ENCODE measurements at regions not wholly inside any gene's neighbourhood (a gene's known extent, or its start where the extent isn't known, plus 50 kb on each side); places are given as distances from the start of the nearest gene placed in this dataset.

DNA sequence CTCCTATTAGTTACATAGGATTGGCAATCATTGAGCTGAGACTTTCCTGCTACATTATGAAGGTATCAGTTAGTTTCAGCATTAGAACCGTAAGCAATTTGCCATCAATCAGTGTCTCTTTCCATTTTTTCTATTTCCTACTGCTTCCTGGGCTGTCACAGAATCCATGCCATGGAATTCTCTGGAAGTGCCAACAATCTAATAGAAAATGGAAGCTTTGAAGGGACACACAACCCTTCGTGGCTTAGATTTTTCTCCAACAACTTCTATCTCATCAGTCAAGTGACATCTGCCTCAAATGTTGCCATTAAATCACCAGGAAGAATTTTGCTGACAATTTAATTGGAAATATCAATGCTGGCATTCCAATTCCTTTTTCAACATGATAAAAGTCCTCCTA, 183.5 kb upstream of the PARD3B start:
- ChIA-PET CTCF (no interaction called here), RAD21 (ENCODE audit: low non-redundant PET in 1 of 2, low total read pairs in 2 of 2, uncharacterized antibody in 2 of 2, unreplicated experiment in 2 of 2) (no interaction called here), POLR2A (no interaction called here)
- no peaks in the 10 kb centered on the region for H3K27me3 ChIP-seq (ENCODE audit: insufficient read depth, low read length)
- no peak overlapping the region for H3K4me3 ChIP-seq (replicated peaks in 1 of 2; ENCODE audit: low read depth in 1 of 2, low read length in 2 of 2)
- H3K79me2 ChIP-seq (ENCODE audit: insufficient read depth, low read length): no peaks in the 10 kb centered on the region
- no peak overlapping the region for H3K27ac ChIP-seq (ENCODE audit: low read depth, low read length)
- no peak overlapping the region for H3K4me2 ChIP-seq (ENCODE audit: low read length)
- TF ChIP-seq CBX3 (IDR thresholded peaks at IDR 0.05; ENCODE audit: low read depth) (no peak), POLR2AphosphoS5 (IDR thresholded peaks at IDR 0.05; ENCODE audit: low read depth, low read length) (no peak), ELF1 (IDR thresholded peaks at IDR 0.05; ENCODE audit: borderline replicate concordance, low read depth) (no peak), YY1 (IDR thresholded peaks at IDR 0.05; ENCODE audit: extremely low read depth, insufficient replicate concordance, low read depth, low read length) (no peak), SIN3A (IDR thresholded peaks at IDR 0.05; ENCODE audit: low read depth) (no peak)
- TF ChIP-seq, protein P1, sequence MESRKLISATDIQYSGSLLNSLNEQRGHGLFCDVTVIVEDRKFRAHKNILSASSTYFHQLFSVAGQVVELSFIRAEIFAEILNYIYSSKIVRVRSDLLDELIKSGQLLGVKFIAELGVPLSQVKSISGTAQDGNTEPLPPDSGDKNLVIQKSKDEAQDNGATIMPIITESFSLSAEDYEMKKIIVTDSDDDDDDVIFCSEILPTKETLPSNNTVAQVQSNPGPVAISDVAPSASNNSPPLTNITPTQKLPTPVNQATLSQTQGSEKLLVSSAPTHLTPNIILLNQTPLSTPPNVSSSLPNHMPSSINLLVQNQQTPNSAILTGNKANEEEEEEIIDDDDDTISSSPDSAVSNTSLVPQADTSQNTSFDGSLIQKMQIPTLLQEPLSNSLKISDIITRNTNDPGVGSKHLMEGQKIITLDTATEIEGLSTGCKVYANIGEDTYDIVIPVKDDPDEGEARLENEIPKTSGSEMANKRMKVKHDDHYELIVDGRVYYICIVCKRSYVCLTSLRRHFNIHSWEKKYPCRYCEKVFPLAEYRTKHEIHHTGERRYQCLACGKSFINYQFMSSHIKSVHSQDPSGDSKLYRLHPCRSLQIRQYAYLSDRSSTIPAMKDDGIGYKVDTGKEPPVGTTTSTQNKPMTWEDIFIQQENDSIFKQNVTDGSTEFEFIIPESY (IDR thresholded peaks at IDR 0.05; ENCODE audit: extremely low read depth, insufficient replicate concordance, low read length): no peak
- TF ChIP-seq, protein P2, sequence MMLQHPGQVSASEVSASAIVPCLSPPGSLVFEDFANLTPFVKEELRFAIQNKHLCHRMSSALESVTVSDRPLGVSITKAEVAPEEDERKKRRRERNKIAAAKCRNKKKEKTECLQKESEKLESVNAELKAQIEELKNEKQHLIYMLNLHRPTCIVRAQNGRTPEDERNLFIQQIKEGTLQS (IDR thresholded peaks at IDR 0.05): no peak
- no peak overlapping the region for H2AFZ ChIP-seq (ENCODE audit: low read depth, low read length, poor library complexity, severe bottlenecking)
- DNase-seq (ENCODE audit: low read depth, low spot score): no peak
- no peaks in the 10 kb centered on the region for H3K9me2 ChIP-seq (ENCODE audit: insufficient read depth)
- intact Hi-C loops (cut with micrococcal nuclease): no loop called here
- no peak overlapping the region for H3K9ac ChIP-seq (ENCODE audit: low read length)
- no peaks in the 10 kb centered on the region for H4K20me1 ChIP-seq (ENCODE audit: insufficient read depth)
- no peak for ATAC-seq
- H3K9me3 ChIP-seq (ENCODE audit: control insufficient read depth in 1 of 2, insufficient read depth in 1 of 2, low read depth in 1 of 2, low read length in 2 of 2): no peaks in the 10 kb centered on the region
- no TSS peak for BruUV-seq (replicated peaks)
- H3K4me1 ChIP-seq (ENCODE audit: control insufficient read depth in 1 of 2, insufficient read depth in 2 of 2, low read length in 2 of 2): no peaks in the 10 kb centered on the region
- H3K36me3 ChIP-seq (ENCODE audit: control insufficient read depth in 1 of 2, insufficient read depth in 2 of 2, low read length in 2 of 2): no peaks in the 10 kb centered on the region

DNA sequence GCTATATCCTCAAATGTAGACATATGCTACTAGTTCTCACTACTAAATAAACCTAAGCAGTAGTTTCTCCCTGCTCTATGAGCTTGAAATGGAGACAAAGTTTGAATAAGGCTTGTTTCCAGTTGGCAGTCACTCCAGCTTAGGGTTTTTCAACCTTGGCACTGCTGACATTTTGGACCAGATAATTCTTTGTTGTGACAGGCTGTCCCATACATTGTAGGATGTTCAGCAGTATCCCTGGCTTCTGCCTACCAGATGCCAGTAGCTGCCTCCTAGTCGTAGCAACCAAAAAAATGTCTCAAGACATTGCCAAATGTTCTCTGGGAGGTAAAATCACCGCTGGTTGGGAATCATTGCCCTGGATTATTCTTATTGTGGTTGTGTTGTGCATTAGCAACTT, 182.7 kb upstream of the PARD3B start:
- Histone ChIP-seq H3K4me2 (ENCODE audit: low read length) (no peak overlapping the region), H3K4me3 (replicated peaks in 1 of 2; ENCODE audit: low read depth in 1 of 2, low read length in 2 of 2) (no peak overlapping the region), H3K9ac (ENCODE audit: low read length) (no peak overlapping the region), H3K4me1 (ENCODE audit: control insufficient read depth in 1 of 2, insufficient read depth in 2 of 2, low read length in 2 of 2) (no peaks in the 10 kb centered on the region), H2AFZ (ENCODE audit: low read depth, low read length, poor library complexity, severe bottlenecking) (no peak overlapping the region), H3K9me3 (ENCODE audit: control insufficient read depth in 1 of 2, insufficient read depth in 1 of 2, low read depth in 1 of 2, low read length in 2 of 2) (no peaks in the 10 kb centered on the region), H4K20me1 (ENCODE audit: insufficient read depth) (no peaks in the 10 kb centered on the region), H3K79me2 (ENCODE audit: insufficient read depth, low read length) (no peaks in the 10 kb centered on the region), H3K27me3 (ENCODE audit: insufficient read depth, low read length) (no peaks in the 10 kb centered on the region), H3K9me2 (ENCODE audit: insufficient read depth) (no peaks in the 10 kb centered on the region), H3K27ac (ENCODE audit: low read depth, low read length) (no peak overlapping the region), H3K36me3 (ENCODE audit: control insufficient read depth in 1 of 2, insufficient read depth in 2 of 2, low read length in 2 of 2) (no peaks in the 10 kb centered on the region)
- intact Hi-C loops (cut with micrococcal nuclease): no loop called here
- POLR2A ChIA-PET: no interaction called here
- CTCF ChIA-PET: no interaction called here
- BruUV-seq (replicated peaks): no TSS peak
- DNase-seq (ENCODE audit: low read depth, low spot score): no peak
- RAD21 ChIA-PET (ENCODE audit: low non-redundant PET in 1 of 2, low total read pairs in 2 of 2, uncharacterized antibody in 2 of 2, unreplicated experiment in 2 of 2): no interaction called here
- ATAC-seq: no peak
- TF ChIP-seq EZH2phosphoT487 (IDR thresholded peaks at IDR 0.05; ENCODE audit: borderline replicate concordance) (no peak), FOSL1 (IDR thresholded peaks at IDR 0.05; ENCODE audit: low read depth) (no peak), SIN3A (IDR thresholded peaks at IDR 0.05; ENCODE audit: low read depth) (no peak), ZNF274 (IDR thresholded peaks at IDR 0.05; ENCODE audit: low read depth, low read length) (no peak)
